DND-41 (cell line): ENCODE measurements at regions not wholly inside any gene's neighbourhood (a gene's known extent, or its start where the extent isn't known, plus 50 kb on each side); places are given as distances from the start of the nearest gene placed in this dataset.

Source experiments
- EZH2 ChIP-seq: IDR thresholded peaks from 3 replicates; pipeline ENCODE4 v1.6.1; 2012; ENCODE audit warnings: borderline replicate concordance, low read depth, mild to moderate bottlenecking, moderate library complexity, low read length, inconsistent platforms; ENCODE audit not compliant: severe bottlenecking
- TF ChIP-seq, protein P1 (sequence below): IDR thresholded peaks from 2 replicates; pipeline ENCODE4 v1.5.1; 2012; ENCODE audit warnings: borderline replicate concordance, low read length, moderate library complexity, mild to moderate bottlenecking; ENCODE audit not compliant: poor library complexity, severe bottlenecking; ENCODE audit errors: extremely low read depth

- TF ChIP-seq, protein P1, sequence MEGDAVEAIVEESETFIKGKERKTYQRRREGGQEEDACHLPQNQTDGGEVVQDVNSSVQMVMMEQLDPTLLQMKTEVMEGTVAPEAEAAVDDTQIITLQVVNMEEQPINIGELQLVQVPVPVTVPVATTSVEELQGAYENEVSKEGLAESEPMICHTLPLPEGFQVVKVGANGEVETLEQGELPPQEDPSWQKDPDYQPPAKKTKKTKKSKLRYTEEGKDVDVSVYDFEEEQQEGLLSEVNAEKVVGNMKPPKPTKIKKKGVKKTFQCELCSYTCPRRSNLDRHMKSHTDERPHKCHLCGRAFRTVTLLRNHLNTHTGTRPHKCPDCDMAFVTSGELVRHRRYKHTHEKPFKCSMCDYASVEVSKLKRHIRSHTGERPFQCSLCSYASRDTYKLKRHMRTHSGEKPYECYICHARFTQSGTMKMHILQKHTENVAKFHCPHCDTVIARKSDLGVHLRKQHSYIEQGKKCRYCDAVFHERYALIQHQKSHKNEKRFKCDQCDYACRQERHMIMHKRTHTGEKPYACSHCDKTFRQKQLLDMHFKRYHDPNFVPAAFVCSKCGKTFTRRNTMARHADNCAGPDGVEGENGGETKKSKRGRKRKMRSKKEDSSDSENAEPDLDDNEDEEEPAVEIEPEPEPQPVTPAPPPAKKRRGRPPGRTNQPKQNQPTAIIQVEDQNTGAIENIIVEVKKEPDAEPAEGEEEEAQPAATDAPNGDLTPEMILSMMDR = no peak
- no peak for TF ChIP-seq EZH2
These were observed 126.1 kb upstream of the NFIB start for GRCh38 chr9:14440062-14440461.
